NCI-H69 (cell line): ENCODE measurements at regions not wholly inside any gene's neighbourhood (a gene's known extent, or its start where the extent isn't known, plus 50 kb on each side); places are given as distances from the start of the nearest gene placed in this dataset.

Experiments used
- DNase-seq: peaks from one replicate; lab custom pipeline; 2025; lab: John Stamatoyannopoulos, UW

DNA sequence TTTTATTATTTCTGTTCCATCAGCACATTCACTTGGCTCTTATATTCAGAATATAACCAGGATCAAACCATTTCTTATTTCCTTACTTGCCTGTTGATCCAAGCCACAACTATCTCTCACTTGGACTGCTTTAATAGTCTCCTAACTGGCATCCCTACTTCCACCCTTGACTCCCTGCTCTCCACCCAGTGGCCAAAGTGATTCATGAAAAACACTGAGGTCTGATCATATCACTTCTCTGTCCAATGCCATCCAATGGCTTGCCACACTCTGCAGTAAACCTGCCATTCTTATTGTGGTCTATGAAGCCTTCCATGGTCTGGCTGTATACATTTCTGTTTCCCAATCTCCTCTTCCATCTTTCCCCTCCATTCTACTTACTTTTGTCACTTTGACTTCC is 576.1 kb downstream of the PDCD6IP start:
- no peak for DNase-seq

DNA sequence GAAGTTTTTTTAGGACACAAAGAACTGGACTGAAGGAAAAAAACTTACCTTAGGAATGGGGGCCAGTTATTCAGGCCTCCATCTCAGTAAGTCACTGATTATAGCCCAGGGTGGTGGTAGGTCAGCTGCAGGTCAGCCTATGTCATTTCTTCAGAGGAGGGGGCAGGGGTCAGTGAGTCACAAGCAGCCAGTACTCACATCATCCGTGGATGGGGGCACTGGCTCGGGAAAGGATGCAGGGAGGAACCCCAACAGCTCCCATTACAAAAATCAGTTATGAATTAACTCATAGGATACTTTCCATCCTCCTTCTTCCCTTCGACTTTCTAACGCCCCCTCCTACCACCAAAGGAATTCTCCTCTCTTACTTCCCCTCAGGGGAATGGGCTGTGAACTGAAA is 578.3 kb downstream of the PDCD6IP start:
- no peak for DNase-seq

DNA sequence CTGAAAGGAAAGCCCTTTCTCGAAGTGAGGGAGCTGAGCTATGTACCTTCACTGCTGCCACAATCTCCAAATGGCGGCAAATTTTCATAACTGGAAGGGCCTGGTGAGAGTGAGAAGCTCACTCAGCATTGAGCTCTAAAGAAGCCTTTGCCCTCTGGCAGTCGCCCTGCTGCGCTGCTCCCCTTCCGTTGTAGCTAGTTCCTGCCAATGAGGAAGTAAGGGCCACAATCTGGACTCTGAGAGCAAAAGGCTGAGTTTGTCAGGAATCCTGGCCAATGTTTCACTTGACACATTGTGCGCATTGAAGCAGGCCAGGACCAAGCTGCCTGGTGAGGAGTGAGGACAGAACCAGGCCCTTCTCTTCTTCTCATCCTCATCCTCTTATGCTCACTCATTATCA is 579.5 kb downstream of the PDCD6IP start:
- no peak for DNase-seq

DNA sequence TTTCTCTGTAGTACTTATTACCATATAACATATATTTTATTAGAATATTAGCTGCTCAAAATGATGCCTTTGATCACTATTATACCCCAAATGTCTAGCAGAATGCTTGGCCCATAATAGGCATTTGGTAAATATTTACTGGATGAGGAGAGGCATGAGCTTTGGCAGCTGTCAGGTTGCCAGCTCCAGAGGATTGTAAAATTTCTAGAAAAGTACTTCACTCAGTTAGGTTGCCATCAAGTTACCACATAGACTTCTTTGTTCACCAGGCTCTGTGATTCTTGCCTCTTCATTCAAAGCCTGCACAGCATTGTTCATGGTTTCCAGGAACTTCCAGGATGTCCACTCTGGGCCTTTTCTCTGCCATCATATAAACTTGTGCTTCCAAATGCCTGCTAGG is 582.8 kb downstream of the PDCD6IP start:
- DNase-seq: no peak

DNA sequence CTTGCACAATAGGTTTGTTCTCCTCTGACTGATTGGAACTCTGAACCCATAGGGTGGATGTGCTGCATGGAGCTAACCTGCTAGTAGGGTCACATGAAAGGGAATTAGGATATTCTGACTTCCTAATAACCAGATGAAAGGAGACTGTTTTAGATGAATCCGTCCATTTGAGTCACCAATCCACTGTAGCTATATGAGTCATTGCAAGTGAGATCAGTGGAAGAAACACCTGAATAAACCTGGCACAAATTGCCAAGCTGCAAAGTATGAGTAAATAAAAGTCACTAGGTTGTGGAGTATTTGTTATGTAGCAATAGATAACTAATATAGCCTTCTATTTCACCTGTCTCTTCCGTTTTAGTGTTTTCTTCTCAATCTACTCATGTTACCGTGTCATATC is 584.4 kb downstream of the PDCD6IP start:
- DNase-seq: peak; percentile 17

DNA sequence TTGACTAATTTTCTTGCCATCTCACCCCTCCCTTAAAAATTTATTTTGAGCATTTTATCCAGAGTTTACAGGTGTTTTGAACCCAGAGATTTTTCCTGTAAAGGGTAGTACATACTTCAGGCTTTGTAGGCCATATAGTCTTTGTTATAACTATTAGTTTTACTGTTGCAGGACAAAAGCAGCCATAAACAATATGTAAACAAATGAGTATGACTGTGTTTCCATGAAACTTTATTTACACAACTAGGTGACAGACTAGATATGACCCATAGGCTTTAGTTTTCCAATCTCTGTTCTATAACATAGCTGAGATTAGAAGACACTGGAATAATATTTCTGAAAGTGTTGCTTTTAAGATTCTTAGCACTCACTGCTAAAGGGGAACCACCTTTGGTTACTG is 587.9 kb downstream of the PDCD6IP start:
- no peak for DNase-seq

DNA sequence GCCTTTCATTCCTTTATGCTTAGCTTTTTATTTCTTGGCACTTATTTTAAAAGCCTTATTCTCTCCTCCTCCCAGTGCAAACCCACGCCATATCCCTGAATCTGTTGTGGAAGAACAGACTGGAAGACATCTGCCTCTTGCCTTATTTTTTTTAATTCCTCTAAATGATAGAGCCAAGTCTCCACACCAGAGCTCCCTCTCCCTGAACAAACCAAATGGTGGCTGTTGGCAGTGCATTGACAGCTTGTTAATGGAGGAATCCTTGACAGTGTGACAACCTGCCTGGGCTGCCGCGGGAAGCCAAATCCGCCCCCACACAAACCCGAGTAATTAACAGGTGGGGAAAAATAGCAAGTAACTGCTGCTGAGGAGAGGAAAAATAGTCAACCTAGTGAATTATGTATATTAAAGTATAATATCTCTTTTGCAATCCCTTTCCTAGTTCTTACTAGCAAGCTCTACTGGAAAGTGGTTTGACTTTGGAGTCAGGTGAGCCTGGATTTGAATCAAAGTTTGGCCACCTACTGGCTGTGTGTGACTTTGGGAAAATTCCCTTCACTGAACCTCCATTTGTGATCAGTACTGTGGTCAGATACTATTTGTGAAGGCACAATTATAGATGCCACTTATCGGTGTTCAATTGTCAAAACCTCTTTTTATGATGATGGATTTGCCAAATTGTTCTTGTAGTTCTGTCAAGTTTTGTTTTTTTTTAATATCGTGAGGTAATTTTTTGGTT is 589.6 kb downstream of the PDCD6IP start:
- no peak for DNase-seq

DNA sequence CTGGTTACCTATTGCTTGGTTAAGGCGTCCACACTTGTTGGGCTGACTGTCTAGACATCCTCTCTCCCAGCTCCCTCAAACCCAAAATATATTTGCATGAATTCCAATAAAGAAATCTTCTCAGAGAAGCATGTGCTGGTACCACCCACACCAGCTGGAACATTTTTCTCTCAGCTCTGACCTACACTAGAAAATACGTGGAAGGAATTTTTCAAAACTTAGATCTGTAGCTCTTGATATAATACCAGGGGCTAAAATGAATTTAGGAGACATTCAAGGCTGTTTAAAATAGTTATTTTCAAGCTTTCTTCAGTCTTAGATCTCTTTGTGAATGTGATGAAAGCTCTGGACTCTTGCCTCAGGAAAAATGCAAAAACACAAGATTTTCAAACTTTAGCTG is 590.4 kb downstream of the PDCD6IP start:
- DNase-seq: no peak

DNA sequence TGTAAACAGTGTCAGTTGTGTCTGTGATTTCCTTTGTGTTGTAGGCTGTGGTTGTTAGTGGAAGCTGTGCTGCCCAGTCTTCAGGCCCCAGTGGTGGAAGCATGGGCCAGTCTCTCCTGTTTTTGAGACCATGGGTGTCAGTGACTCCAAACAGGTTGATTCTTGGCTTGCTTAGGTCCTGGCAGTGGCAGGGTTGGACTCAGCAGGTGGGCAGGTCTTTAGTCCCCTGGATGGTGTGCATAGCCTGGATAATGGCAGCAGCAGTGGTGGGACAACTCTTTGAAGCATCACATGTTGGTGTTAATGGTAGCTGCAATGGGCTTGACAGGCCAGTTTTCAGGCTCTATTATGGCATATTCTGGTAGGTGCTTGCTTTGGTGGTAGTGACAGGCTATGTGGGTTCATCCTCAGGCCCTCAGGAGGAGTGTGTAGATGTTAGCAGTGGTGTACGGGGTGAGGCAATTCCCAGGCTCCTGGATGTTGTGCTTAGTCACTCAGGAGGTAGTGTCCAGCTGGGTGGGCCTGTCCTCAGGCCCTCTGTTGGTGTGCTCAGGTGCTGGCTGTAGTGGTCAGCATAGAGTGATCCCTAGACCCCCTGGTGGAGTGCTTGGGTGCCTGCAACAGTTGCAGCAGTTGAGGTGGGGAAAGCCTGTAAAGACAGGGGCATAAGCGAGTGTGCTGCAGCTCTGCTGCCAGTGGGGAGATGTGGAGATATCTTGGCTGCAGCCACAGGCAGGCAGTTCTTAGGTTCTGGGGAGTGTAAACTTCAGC is 596.7 kb downstream of the PDCD6IP start:
- no peak for DNase-seq

DNA sequence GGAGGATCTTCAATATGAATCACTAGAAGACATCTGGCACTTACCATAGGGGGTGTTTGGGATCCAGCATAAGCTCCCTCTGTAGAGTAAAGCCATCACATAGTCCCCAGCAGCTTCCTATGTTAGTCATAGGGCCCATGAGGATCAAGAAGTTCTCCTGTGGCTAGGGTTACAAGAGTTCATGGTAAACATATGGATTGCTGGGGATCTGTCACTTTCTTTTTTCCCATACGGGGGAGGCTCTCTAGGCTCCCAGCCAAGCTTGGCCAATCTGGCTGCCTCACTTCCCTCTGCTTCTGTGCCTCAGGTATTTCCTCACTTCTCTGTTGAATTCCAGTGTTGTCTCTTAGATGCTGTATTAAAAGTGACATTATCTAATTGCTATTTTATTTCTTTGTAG is 597.9 kb downstream of the PDCD6IP start:
- DNase-seq: peak; percentile 67

DNA sequence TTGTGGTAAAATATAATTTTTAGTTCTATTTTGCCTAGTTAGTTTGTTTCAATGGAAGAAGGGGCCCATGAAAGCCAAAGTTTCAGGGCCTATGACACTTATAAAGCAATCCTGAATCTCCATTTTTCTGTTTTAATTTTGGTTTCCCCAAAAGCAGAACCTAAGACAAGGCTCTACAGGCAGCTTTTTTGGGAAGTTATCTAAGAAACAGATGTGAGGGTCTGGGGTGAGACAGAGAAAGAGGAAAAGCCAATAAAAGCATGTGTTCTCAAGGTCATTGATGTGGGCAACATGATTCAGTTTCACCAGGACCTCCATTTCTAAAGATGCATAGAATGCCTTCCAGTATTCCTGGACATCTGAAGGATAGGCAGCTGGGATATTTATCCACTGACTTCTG is 598.5 kb downstream of the PDCD6IP start:
- DNase-seq: no peak

DNA sequence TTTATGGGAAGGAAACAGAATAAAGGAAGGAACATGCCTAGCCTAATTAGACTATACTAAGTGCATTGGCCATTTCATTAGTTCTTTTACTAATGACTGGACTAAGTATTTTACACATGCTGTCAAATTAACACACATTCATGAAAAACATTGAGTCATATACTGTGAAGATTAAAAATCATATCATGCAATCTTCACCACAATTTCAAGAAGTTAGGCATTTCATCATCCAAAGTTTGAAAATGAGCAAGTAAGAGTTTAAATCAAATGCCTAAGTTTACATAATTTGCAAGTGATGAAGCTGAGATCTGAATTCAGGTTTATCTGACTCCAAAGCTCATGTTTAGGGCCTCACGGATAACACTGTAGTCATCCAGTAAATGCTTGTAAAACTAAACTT is 601.0 kb downstream of the PDCD6IP start:
- DNase-seq: no peak

DNA sequence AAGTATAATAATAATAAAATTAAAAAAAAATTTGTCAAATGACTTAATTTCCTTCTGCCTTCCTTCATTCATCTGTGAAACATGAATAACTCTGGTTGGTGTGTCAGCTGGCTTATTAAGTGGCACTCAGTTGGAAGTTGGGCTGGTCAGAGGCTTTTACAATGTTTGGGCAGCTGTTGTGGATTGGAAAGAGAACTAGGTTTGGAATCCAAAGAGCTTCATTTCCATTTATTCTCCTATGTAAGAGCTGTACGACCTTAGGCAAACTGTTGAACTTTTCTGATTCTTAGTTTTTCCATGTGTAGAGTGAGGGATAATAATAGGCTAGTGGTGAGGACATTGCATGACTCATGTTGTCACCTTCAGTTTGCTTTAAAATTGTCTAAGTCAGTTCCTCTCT is 606.7 kb downstream of the PDCD6IP start:
- DNase-seq: peak; percentile 26

DNA sequence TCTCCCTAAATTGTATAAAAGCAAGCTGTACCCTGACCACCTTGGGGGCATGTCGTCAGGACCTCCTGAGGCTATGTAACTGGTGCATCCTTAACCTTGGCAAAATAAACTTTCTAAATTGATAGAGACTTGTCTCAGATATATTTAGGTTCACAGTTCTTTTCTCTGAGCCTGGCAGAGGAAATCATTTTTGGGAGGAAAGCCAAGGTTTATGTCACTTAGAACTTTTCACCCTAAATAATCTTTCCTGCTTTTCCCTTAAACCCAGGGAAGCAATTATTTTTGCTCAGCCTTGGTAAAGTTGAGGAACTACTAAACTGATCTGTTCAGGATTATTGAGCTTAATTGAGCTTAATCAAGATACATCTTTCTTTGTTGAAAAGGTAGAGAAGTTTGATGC is 608.9 kb downstream of the PDCD6IP start:
- no peak for DNase-seq

DNA sequence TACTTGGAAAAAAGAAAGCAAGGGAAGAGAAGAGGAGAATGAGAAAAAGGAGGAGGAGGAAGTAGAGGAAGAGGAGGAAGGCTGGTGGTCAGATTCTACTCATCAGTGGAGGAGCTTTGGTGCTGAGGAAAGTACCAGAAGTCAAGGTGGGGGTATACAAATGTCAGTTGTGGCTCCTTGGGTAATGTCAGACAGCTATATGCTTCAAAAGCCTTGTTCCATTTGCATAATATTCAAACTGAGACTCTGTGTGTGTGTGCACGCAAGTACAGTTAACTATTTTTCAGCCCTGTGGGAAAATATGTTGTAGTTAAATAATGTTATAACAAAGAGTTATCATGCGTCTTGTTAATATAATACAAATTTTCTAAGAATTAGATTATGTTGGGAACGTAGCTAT is 609.7 kb downstream of the PDCD6IP start:
- DNase-seq: no peak

DNA sequence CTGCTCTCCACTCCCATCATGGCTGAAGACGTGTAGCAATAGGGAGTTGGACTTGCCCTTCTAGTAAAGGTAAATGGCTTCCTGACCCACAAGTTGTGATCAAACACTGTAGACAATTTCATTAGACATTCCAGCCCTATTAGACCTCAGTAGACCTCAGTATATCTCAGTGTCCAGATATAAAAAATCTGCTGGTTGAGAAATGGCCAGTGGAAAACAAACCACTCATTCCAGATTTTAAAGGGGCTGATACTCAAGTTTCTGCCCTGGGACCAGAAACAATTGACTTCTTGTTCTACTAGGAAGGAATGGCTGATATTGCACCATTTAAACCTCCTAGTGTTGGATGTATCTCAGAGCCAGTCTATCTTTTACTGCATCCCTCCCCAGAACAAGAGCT is 613.2 kb downstream of the PDCD6IP start:
- DNase-seq: no peak

DNA sequence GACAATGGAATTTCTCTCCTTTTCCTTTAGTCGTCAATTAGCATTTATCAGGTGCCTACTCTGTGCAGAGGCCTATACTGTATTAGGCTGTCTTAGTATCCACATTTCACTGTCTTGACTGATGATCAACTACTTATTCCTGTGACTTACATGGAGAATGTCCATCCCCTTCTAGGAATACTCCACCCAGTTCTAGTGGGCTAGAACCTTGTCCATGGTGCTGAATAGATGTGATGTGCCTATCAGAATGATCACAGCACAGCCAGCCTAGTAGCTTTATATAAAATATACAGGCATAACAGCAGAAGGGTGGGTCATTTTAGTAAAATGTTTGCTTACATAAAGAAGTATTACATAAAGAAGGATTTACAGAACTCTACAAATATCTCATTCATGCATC is 621.4 kb downstream of the PDCD6IP start:
- no peak for DNase-seq

DNA sequence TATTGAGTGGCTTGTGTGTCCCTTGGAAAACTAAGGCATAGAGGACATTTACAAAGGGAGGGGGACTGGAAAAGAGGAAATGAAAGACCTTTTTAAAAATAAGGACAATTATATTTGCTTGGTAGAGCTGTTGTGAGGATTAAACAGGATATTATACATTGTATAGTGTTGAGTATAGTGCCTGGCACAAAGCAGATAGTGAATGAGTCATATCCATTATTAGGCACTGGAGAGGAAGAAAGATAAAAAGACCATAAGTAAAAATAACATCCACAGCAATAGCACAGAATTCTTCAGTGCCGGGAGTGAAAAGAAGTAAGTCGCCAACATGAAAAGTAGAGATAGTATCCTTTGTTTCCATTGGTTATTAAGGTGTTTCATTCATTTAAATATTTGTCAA is 623.3 kb downstream of the PDCD6IP start:
- DNase-seq: no peak

DNA sequence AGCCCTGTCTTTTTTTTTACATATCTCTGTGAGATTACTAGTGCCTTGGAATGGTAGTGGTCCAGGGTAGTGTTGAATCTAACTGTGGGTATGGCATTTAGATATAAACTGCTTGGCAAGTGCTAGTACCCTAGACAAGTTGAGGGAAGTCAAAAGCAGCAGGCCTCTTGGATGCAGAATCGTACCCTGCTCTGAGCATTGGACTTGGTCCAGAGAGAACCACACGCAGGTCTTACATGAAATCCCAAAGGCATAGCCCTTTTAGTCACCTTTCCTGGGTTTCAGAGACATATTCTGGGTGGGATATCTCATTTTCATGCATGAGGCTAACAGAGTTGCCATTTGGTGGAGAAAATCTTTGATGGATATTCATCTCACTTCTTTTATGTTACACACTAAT is 641.4 kb downstream of the PDCD6IP start:
- no peak for DNase-seq

DNA sequence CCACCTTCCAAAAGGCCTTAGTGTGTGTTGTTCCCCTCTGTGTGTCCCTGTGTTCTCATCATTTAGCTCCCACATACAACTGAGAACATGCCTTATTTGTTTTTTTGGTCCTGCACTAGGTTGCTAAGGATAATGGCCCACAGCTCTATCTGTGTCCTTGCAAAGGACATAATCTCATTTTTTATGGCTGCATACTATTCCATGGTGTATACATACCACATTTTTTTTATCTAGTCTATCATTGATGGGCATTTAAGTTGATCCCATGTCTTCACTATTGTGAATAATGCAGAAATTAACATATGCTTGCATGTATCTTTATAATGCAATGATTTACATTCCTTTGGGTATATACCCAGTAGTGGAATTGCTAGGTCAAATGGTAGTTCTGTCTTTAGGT is 645.7 kb downstream of the PDCD6IP start:
- DNase-seq: no peak

DNA sequence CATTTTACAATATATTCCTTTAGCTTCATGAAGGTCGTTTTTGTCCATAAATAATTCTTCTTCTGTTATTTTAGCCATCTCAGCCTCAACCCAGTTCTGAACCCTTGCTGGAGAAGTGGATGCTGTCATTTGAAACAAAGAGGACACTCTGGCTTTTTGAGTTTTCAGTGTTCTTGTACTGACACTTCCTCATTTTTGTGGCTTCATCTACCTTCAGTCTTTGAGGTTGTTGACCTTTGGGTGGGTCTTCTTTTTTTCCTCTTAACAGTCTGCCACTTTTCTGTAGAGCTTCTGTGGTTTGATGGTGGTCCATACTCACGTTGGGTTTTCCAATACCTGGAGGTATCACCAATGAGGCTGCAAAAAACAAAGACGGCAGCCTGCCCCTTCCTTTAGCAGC is 650.9 kb downstream of the PDCD6IP start:
- DNase-seq: no peak

DNA sequence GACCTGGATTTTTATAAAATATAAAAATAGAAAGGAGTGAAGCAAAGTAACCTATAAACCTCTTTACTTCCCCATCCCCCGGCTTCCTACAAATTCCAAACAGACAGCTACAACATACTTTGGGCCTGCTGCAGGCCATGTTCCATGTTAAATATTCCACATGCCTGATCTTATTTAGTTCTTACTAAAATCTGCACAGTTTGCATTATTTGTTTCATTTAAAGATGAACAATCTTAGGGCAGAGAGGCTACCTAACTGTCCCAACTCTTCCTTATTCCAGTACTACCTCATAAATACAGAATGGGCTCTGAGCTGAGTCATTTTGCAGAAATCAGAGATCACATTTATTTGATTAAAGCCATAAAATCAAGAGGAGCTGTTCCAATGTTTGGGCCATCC is 665.0 kb downstream of the PDCD6IP start:
- no peak for DNase-seq

DNA sequence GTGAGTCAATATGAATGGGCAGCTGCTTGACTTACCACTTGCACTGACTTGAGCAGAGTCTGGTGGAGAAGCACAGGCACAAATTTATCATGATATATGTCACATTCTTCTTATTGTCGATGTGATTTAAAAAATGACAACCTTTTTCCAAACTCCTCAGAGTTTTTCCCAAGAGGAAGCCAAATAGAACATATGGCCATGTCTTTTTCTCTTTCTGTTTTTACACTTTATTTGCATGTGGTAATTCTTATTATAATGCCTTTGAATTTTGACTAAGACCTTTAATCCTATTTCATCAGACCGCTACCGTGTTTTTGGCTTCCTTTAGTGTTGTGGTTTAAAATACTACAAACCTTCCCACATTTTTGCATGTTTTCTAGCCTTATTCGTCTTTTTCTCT is 666.2 kb downstream of the PDCD6IP start:
- no peak for DNase-seq

DNA sequence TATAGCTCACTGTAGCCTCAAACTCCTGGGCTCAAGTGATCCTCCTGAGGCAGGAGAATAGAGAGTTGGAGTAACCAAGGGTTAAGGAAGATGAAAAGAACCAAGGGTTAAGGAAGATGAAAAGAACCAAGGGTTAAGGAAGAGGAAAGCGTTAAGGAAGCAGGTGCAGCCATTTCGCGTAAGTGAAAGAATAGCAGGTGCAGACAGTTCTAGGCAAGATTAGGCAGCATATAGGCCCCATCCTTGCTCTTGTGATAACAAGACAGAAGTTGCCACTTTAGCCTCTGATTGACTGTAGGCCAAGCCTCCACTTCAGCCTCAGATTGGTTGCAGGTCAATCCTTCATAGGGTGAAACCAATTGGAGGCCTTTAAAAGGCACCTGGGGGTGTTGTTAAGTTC is 677.4 kb downstream of the PDCD6IP start:
- no peak for DNase-seq
